GM23248 (cell line): ENCODE measurements at regions not wholly inside any gene's neighbourhood (a gene's known extent, or its start where the extent isn't known, plus 50 kb on each side); places are given as distances from the start of the nearest gene placed in this dataset.

Source experiments
- DNase-seq: peaks from one replicate; pipeline ENCODE4 v3.0.0-alpha.2; 2015
- H2AFZ ChIP-seq: fragments of 200-600 bp; sonication (generic); 2 replicates; pipeline ENCODE4 v1.6.1; 2016; ENCODE audit warnings: antibody characterized with exemption
- H3F3A ChIP-seq: fragments of 200-600 bp; sonication (generic); 2 replicates; pipeline ENCODE4 v1.6.1; 2016; ENCODE audit warnings: mild to moderate bottlenecking, antibody characterized with exemption, mixed run types; ENCODE audit not compliant: insufficient read depth
- H3K27ac ChIP-seq: fragments of 200-600 bp; sonication (generic); 2 replicates; pipeline ENCODE4 v1.5.1; 2016; ENCODE audit warnings: mild to moderate bottlenecking
- H3K27me3 ChIP-seq: fragments of 200-600 bp; sonication (generic); replicated peaks from 2 replicates; pipeline ENCODE4 v1.6.1; 2016; ENCODE audit warnings: mild to moderate bottlenecking; ENCODE audit not compliant: insufficient read depth
- H3K36me3 ChIP-seq: fragments of 200-600 bp; sonication (generic); 2 replicates; pipeline ENCODE4 v1.6.1; 2016; ENCODE audit warnings: low read depth, mild to moderate bottlenecking
- H3K4me1 ChIP-seq: fragments of 200-600 bp; sonication (generic); 2 replicates; pipeline ENCODE4 v1.6.1; 2016; ENCODE audit warnings: mild to moderate bottlenecking; ENCODE audit not compliant: insufficient read depth
- H3K4me2 ChIP-seq: fragments of 200-600 bp; sonication (generic); one replicate; pipeline ENCODE4 v1.6.1; 2016; ENCODE audit warnings: mild to moderate bottlenecking; ENCODE audit not compliant: unreplicated experiment
- H3K4me3 ChIP-seq: fragments of 200-600 bp; sonication (generic); 2 replicates; pipeline ENCODE4 v1.5.1; 2016; ENCODE audit warnings: mild to moderate bottlenecking
- H3K79me2 ChIP-seq: fragments of 200-600 bp; sonication (generic); 2 replicates; pipeline ENCODE4 v1.6.1; 2016; ENCODE audit warnings: mild to moderate bottlenecking; ENCODE audit not compliant: insufficient read depth
- H3K9ac ChIP-seq: fragments of 200-600 bp; sonication (generic); 2 replicates; pipeline ENCODE4 v1.6.1; 2016; ENCODE audit warnings: mild to moderate bottlenecking
- H3K9me2 ChIP-seq: fragments of 200-600 bp; sonication (generic); 2 replicates; pipeline ENCODE4 v1.6.1; 2016; ENCODE audit warnings: mixed run types, mild to moderate bottlenecking, moderate library complexity; ENCODE audit not compliant: insufficient read depth
- H3K9me3 ChIP-seq: fragments of 200-600 bp; sonication (generic); one replicate; pipeline ENCODE4 v1.6.1; 2017; ENCODE audit warnings: low read depth
- H4K20me1 ChIP-seq: fragments of 200-600 bp; sonication (generic); 2 replicates; pipeline ENCODE4 v1.6.0; 2016; ENCODE audit not compliant: insufficient read depth
- EZH2 ChIP-seq: fragments of 200-600 bp; sonication (generic); IDR thresholded peaks from 2 replicates; pipeline ENCODE4 v1.6.1; 2018; ENCODE audit warnings: antibody characterized with exemption, mild to moderate bottlenecking; ENCODE audit not compliant: insufficient read depth, poor library complexity, severe bottlenecking
- EZH2phosphoT487 ChIP-seq: fragments of 200-600 bp; sonication (generic); IDR thresholded peaks from 2 replicates; pipeline ENCODE4 v1.6.1; 2018; ENCODE audit warnings: antibody characterized with exemption, moderate library complexity, mild to moderate bottlenecking, low read depth; ENCODE audit not compliant: insufficient read depth
- WGBS, 2 experiments: methylation state at CpG; one replicate each; pipeline ENCODE4 v1.1.6; 2015 to 2017; ENCODE audit warnings: low lambda C conversion rate in 2 of 2, low coverage in 1 of 2; ENCODE audit errors: missing lambda C conversion rate in 2 of 2; 5-methylcytosine and 5-hydroxymethylcytosine counted together
- in situ Hi-C: fragments of 300-500 bp; cut with MboI; formaldehyde crosslinking; loops from 2 replicates; pipeline ENCODE4 v1.15.0; 2020

DNA sequence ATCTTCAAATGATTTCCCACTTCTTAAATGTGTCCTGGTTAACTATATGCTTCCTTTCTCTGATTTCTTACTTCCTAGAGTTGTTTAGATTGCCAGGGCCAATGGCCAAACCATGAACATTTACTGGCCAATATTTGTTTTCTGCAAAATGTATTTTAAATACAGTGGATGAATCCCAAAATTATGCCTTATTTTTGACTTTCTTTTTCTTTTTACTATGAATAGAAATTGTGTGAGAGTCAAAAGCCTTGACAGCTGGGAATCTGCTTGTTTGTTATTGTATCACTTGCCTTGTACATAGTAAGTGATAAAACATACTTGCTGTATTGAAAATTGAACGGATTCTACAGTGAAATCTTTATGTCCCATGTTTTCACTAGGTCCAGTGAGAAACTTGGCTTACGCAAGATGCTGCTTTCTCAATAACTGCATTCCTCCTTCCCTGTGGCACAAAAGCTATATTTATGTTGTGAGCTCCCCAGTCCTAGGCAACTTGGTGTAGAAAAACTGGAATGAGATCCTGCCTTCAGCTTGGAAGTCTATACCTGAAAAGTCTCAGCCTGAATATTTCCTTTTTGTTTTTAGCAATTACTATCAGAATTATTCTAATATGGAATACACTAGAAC lies 295.2 kb downstream of the EPHA7 start:
- Histone ChIP-seq H3K27ac (no peak overlapping the region), H3F3A (no peaks in the 10 kb centered on the region), H3K4me3 (no peak overlapping the region), H3K4me1 (no peaks in the 10 kb centered on the region), H4K20me1 (no peaks in the 10 kb centered on the region), H3K9me2 (no peaks in the 10 kb centered on the region), H2AFZ (no peak overlapping the region), H3K9ac (no peak overlapping the region), H3K79me2 (no peaks in the 10 kb centered on the region), H3K9me3 (no peaks in the 10 kb centered on the region), H3K36me3 (no peaks in the 10 kb centered on the region), H3K27me3 (no peaks in the 10 kb centered on the region), H3K4me2 (no peak overlapping the region)
- WGBS, 2 experiments = 41 to 47% methylated on average over 2 of the region's 2 CpGs
- no peak for DNase-seq
- no peak for TF ChIP-seq EZH2phosphoT487
- no peak for TF ChIP-seq EZH2
- in situ Hi-C loops = no loop called here

DNA sequence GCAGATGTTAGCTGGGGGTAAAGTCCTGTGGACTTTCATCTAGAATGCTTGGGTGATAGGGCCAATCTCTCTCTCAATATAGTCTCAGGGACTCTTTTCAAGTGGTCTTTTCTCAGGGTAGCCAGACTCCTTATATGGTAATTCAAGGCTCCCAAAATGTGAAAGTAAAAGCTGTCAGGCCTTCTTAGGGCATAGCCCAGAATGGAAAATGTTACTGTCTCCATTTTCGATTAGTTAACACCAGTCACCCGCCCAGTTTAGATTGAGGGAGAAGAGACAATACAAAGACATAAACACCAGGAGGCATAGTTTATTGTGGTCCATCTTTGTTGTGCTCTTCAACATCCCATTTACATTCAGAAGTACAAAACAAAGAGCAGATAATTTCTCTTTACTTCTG lies 295.8 kb downstream of the EPHA7 start:
- Histone ChIP-seq H3K27me3 (no peaks in the 10 kb centered on the region), H3K4me3 (no peak overlapping the region), H3K4me1 (no peaks in the 10 kb centered on the region), H3K4me2 (no peak overlapping the region), H3K9me3 (no peaks in the 10 kb centered on the region), H4K20me1 (no peaks in the 10 kb centered on the region), H3K36me3 (no peaks in the 10 kb centered on the region), H3K27ac (no peak overlapping the region), H3K9ac (no peak overlapping the region), H3F3A (no peaks in the 10 kb centered on the region), H3K9me2 (no peaks in the 10 kb centered on the region), H2AFZ (no peak overlapping the region), H3K79me2 (no peaks in the 10 kb centered on the region)
- DNase-seq = no peak
- TF ChIP-seq EZH2phosphoT487 (no peak), EZH2 (no peak)
- in situ Hi-C loops = no loop called here
- WGBS, 2 experiments = 51 to 72% methylated on average over 2 of the region's 2 CpGs

DNA sequence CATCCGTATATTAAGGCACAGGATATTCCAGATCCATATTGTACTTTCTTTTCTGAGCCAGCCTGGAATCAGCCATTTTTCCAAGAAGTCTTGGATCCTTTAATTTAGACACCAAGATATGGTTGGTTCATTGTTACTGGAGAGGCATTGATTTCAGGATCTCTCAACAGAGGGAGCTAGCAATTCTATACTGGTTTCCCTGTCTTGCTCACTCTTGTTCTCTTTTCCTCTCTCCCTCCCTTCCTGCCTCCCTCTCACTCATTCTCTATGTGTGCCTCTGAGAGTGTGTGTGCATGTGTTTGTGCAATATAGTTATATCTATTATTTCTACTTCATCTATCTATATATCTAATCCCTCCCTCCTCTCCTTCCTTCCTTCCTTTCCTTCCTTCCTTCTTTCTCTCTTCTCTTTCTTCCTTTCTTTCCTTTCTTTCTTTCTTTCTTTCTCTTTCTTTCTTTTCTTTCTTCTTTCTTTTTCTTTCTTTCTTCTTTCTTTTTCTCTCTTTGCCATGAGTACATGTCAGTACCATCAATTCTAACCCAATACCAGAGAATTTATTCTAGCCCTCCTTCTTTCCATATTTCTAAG lies 299.1 kb downstream of the EPHA7 start:
- Histone ChIP-seq H3K4me2 (no peak overlapping the region), H4K20me1 (no peaks in the 10 kb centered on the region), H3K4me3 (no peak overlapping the region), H3K27ac (no peak overlapping the region), H3F3A (no peaks in the 10 kb centered on the region), H3K9ac (no peak overlapping the region), H3K9me3 (no peaks in the 10 kb centered on the region), H3K27me3 (no peaks in the 10 kb centered on the region), H3K4me1 (no peaks in the 10 kb centered on the region), H2AFZ (no peak overlapping the region), H3K79me2 (no peaks in the 10 kb centered on the region), H3K9me2 (no peaks in the 10 kb centered on the region), H3K36me3 (no peaks in the 10 kb centered on the region)
- no peak for TF ChIP-seq EZH2
- no peak for TF ChIP-seq EZH2phosphoT487
- WGBS, 2 experiments = 17 to 23% methylated on average over 1 of the region's 1 CpG
- no peak for DNase-seq
- in situ Hi-C loops = no loop called here

DNA sequence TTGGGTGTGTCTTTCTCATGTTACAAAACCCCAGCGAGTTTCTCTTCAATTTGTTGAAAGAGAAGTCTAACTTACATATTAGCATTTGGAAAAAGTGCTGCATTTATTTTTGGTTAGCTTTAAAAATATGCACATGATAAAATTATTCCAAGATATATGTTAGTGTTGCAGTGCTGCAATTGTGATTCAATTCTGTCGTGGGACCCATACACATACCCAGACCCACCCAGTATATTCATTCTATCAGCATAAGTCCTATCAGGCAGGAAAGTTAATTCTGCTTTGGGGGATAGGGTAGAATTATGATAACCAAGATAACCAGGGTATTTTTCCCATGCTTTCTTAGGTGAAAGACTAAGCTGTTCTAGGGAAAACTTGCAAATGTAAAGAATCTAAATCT lies 313.5 kb downstream of the EPHA7 start:
- no peak for DNase-seq
- in situ Hi-C loops = no loop called here
- Histone ChIP-seq H2AFZ (no peak overlapping the region), H3F3A (no peaks in the 10 kb centered on the region), H3K9me3 (no peaks in the 10 kb centered on the region), H3K36me3 (no peaks in the 10 kb centered on the region), H4K20me1 (no peaks in the 10 kb centered on the region), H3K4me3 (no peak overlapping the region), H3K9me2 (no peaks in the 10 kb centered on the region), H3K4me1 (no peaks in the 10 kb centered on the region), H3K9ac (no peak overlapping the region), H3K79me2 (no peaks in the 10 kb centered on the region), H3K27ac (no peak overlapping the region), H3K27me3 (no peaks in the 10 kb centered on the region), H3K4me2 (no peak overlapping the region)
- TF ChIP-seq EZH2phosphoT487 = no peak
- no peak for TF ChIP-seq EZH2
- 7 to 15% methylated on average over 2 of the region's 2 CpGs for whole genome bisulfite sequencing, 2 experiments

- H3K4me3 ChIP-seq = no peak overlapping the region
- H3K4me2 ChIP-seq = no peak overlapping the region
- no peak overlapping the region for H2AFZ ChIP-seq
- TF ChIP-seq EZH2 = no peak
- no peak for TF ChIP-seq EZH2phosphoT487
- H3K27me3 ChIP-seq = no peaks in the 10 kb centered on the region
- in situ Hi-C loops = no loop called here
- H3K79me2 ChIP-seq = no peaks in the 10 kb centered on the region
- H4K20me1 ChIP-seq = no peaks in the 10 kb centered on the region
- no peak for DNase-seq
- 23 to 33% methylated on average over 3 of the region's 3 CpGs for WGBS, 2 experiments
- H3K9ac ChIP-seq = no peak overlapping the region
- H3K36me3 ChIP-seq = no peaks in the 10 kb centered on the region
- H3F3A ChIP-seq = no peaks in the 10 kb centered on the region
- no peaks in the 10 kb centered on the region for H3K9me3 ChIP-seq
- no peaks in the 10 kb centered on the region for H3K9me2 ChIP-seq
- no peak overlapping the region for H3K27ac ChIP-seq
- H3K4me1 ChIP-seq = no peaks in the 10 kb centered on the region
These were observed 314.3 kb downstream of the EPHA7 start for GRCh38 chr6:93105017-93105416.
